DND-41 (cell line): ENCODE measurements at regions not wholly inside any gene's neighbourhood (a gene's known extent, or its start where the extent isn't known, plus 50 kb on each side); places are given as distances from the start of the nearest gene placed in this dataset.

Source experiments
- CTCF ChIP-seq: IDR thresholded peaks from 2 replicates; pipeline ENCODE4 v1.5.1; 2012; ENCODE audit warnings: borderline replicate concordance, low read length, moderate library complexity, mild to moderate bottlenecking; ENCODE audit not compliant: poor library complexity, severe bottlenecking; ENCODE audit errors: extremely low read depth
- EZH2 ChIP-seq: IDR thresholded peaks from 3 replicates; pipeline ENCODE4 v1.6.1; 2012; ENCODE audit warnings: borderline replicate concordance, low read depth, mild to moderate bottlenecking, moderate library complexity, low read length, inconsistent platforms; ENCODE audit not compliant: severe bottlenecking

GRCh38 chr2:150607390-150607811, 119.9 kb upstream of the RND3 start:
- TF ChIP-seq CTCF (no peak), EZH2 (no peak)
